NB4 (cell line): ENCODE measurements at regions not wholly inside any gene's neighbourhood (a gene's known extent, or its start where the extent isn't known, plus 50 kb on each side); places are given as distances from the start of the nearest gene placed in this dataset.

Source experiments
- DNase-seq: peaks from one replicate; pipeline ENCODE4 v3.0.0; 2010; ENCODE audit warnings: low read depth
- H3K4me3 ChIP-seq: one replicate; pipeline ENCODE4 v1.5.1; 2011; ENCODE audit warnings: mild to moderate bottlenecking, low read depth, low read length, moderate library complexity
- CTCF ChIP-seq: IDR thresholded peaks from one replicate; pipeline ENCODE4 v1.5.1; 2012; ENCODE audit warnings: low read depth, low read length
- MAX ChIP-seq: IDR thresholded peaks from 2 replicates; pipeline ENCODE4 v1.6.1; 2011; ENCODE audit warnings: low read depth, low read length
- MYC ChIP-seq: IDR thresholded peaks from 2 replicates; pipeline ENCODE4 v1.6.1; 2011; ENCODE audit warnings: low read depth, low read length
- POLR2A ChIP-seq: IDR thresholded peaks from 2 replicates; pipeline ENCODE4 v1.6.1; 2011; ENCODE audit warnings: mild to moderate bottlenecking; ENCODE audit not compliant: insufficient read length; ENCODE audit errors: extremely low read depth

- DNase-seq, result no peak
- H3K4me3 ChIP-seq, result no peak overlapping the region
- TF ChIP-seq MAX (no peak), POLR2A (no peak), MYC (no peak), CTCF (no peak)
Measured at GRCh38 chr1:193856261-193856660, 669.8 kb upstream of the B3GALT2 start.

GRCh38 chr1:193850745-193851144 is 664.3 kb upstream of the B3GALT2 start:
- TF ChIP-seq CTCF (no peak), POLR2A (no peak), MYC (no peak), MAX (no peak)
- no peak overlapping the region for H3K4me3 ChIP-seq
- DNase-seq, result no peak

- no peak for DNase-seq
- TF ChIP-seq MAX (no peak), MYC (no peak), CTCF (no peak), POLR2A (no peak)
Measured at GRCh38 chr1:193846876-193847604, 660.6 kb upstream of the B3GALT2 start.

GRCh38 chr1:193846411-193846810 is 660.0 kb upstream of the B3GALT2 start:
- TF ChIP-seq POLR2A (no peak), MAX (no peak), MYC (no peak), CTCF (no peak)
- no peak overlapping the region for H3K4me3 ChIP-seq
- no peak for DNase-seq

More at GRCh38 chr1:193846876-193847604, 660.6 kb upstream of the B3GALT2 start:
- no peak overlapping the region for H3K4me3 ChIP-seq

- DNase-seq, result no peak
- no peak overlapping the region for H3K4me3 ChIP-seq
- no peak for TF ChIP-seq MYC
Measured at GRCh38 chr1:193841857-193842256, 655.4 kb upstream of the B3GALT2 start.

- no peak for DNase-seq
- H3K4me3 ChIP-seq, result no peak overlapping the region
- TF ChIP-seq POLR2A (no peak), CTCF (no peak), MYC (no peak), MAX (no peak)
Measured at GRCh38 chr1:193831465-193831864, 645.1 kb upstream of the B3GALT2 start.
